HEK293 (cell line): ENCODE measurements at regions not wholly inside any gene's neighbourhood (a gene's known extent, or its start where the extent isn't known, plus 50 kb on each side); places are given as distances from the start of the nearest gene placed in this dataset.

Experiments used
- CTCF ChIA-PET: fragments of 350-600 bp; formaldehyde crosslinking; extraction: SDS; loops from one replicate; lab custom pipeline; 2021; ENCODE audit warnings: antibody characterized with exemption; lab: Yijun Ruan, JAX
- POLR2A ChIA-PET: fragments of 300-600 bp; formaldehyde crosslinking; extraction: SDS; loops from one replicate; lab custom pipeline; 2020; ENCODE audit warnings: antibody characterized with exemption, inconsistent platforms; lab: Yijun Ruan, JAX
- H3K27ac ChIP-seq: fragments of 200-500 bp; sonication (Bioruptor generic); 2 replicates; pipeline ENCODE4 v1.5.1; 2014; ENCODE audit warnings: low read depth, low read length, control low read depth, inconsistent platforms; ENCODE audit errors: extremely low read depth
- H3K36me3 ChIP-seq, 2 experiments: fragments of 200-500 bp in 1 of 2; sonication (Bioruptor generic) in 1 of 2; 1 replicate in 1 of 2; 2 replicates in 1 of 2; pipeline ENCODE4 v1.5.1; 2014 to 2017; ENCODE audit warnings: inconsistent platforms in 2 of 2, low read length in 2 of 2; ENCODE audit not compliant: control insufficient read depth in 2 of 2, insufficient read depth in 1 of 2
- H3K4me1 ChIP-seq: fragments of 200-500 bp; sonication (Bioruptor generic); 2 replicates; pipeline ENCODE4 v1.5.1; 2014; ENCODE audit warnings: mild to moderate bottlenecking, low read length, inconsistent platforms; ENCODE audit not compliant: control insufficient read depth, insufficient read depth
- H3K4me3 ChIP-seq: 2 replicates; pipeline ENCODE4 v1.5.1; 2011; ENCODE audit warnings: low read depth, mild to moderate bottlenecking, control low read depth, low read length, moderate library complexity
- H3K9me3 ChIP-seq: fragments of 200-500 bp; sonication (Bioruptor generic); 2 replicates; pipeline ENCODE4 v1.5.1; 2014; ENCODE audit warnings: low read depth, low read length, inconsistent platforms; ENCODE audit not compliant: control insufficient read depth, insufficient read depth
- EGR2 ChIP-seq: fragments of 450-650 bp; formaldehyde crosslinking; IDR thresholded peaks from 2 replicates; pipeline ENCODE4 v1.5.1; 2016; ENCODE audit warnings: low read depth, missing biosample characterization, missing genetic modification characterization
- ELK4 ChIP-seq: IDR thresholded peaks from 2 replicates; pipeline ENCODE4 v1.6.1; 2011; ENCODE audit warnings: mild to moderate bottlenecking, low read depth, low read length, borderline replicate concordance
- HOXA7 ChIP-seq: sonication (generic); formaldehyde crosslinking; IDR thresholded peaks from 2 replicates; pipeline ENCODE4 v1.8.1; 2022; ENCODE audit warnings: missing genetic modification reagents, borderline replicate concordance
- IKZF3 ChIP-seq: fragments of 450-650 bp; IDR thresholded peaks from 2 replicates; pipeline ENCODE4 v1.5.0; 2018; ENCODE audit warnings: missing biosample characterization, mild to moderate bottlenecking, missing genetic modification characterization, moderate library complexity
- KLF1 ChIP-seq: fragments of 450-650 bp; formaldehyde crosslinking; IDR thresholded peaks from 2 replicates; pipeline ENCODE4 v1.5.1; 2016; ENCODE audit warnings: missing biosample characterization, missing genetic modification characterization
- KLF17 ChIP-seq: fragments of 450-650 bp; formaldehyde crosslinking; IDR thresholded peaks from 2 replicates; pipeline ENCODE4 v1.5.1; 2016; ENCODE audit warnings: missing biosample characterization, missing genetic modification characterization
- KLF7 ChIP-seq: fragments of 450-650 bp; formaldehyde crosslinking; IDR thresholded peaks from 2 replicates; pipeline ENCODE4 v1.5.1; 2016; ENCODE audit warnings: missing biosample characterization, missing genetic modification characterization, borderline replicate concordance
- KLF8 ChIP-seq: fragments of 450-650 bp; formaldehyde crosslinking; IDR thresholded peaks from 2 replicates; pipeline ENCODE4 v1.5.1; 2016; ENCODE audit warnings: missing biosample characterization, missing genetic modification characterization
- OVOL3 ChIP-seq: fragments of 450-650 bp; formaldehyde crosslinking; IDR thresholded peaks from 2 replicates; pipeline ENCODE4 v1.5.1; 2016; ENCODE audit warnings: missing biosample characterization, missing genetic modification characterization
- PRDM2 ChIP-seq: fragments of 450-650 bp; formaldehyde crosslinking; IDR thresholded peaks from 2 replicates; pipeline ENCODE4 v1.5.1; 2016; ENCODE audit warnings: missing biosample characterization, missing genetic modification characterization, borderline replicate concordance
- TRIM28 ChIP-seq: IDR thresholded peaks from 2 replicates; pipeline ENCODE4 v1.6.1; 2011; ENCODE audit warnings: low read length, control low read depth, borderline replicate concordance
- ZBTB10 ChIP-seq: fragments of 450-650 bp; formaldehyde crosslinking; IDR thresholded peaks from 2 replicates; pipeline ENCODE4 v1.5.1; 2016; ENCODE audit warnings: missing biosample characterization, missing genetic modification characterization
- ZFP41 ChIP-seq: fragments of 450-650 bp; formaldehyde crosslinking; IDR thresholded peaks from 2 replicates; pipeline ENCODE4 v1.5.1; 2016; ENCODE audit warnings: missing biosample characterization, missing genetic modification characterization, borderline replicate concordance
- ZNF112 ChIP-seq: fragments of 450-650 bp; formaldehyde crosslinking; IDR thresholded peaks from 2 replicates; pipeline ENCODE4 v1.5.0; 2017; ENCODE audit warnings: missing biosample characterization, missing genetic modification characterization
- ZNF23 ChIP-seq: fragments of 450-650 bp; formaldehyde crosslinking; IDR thresholded peaks from 2 replicates; pipeline ENCODE4 v1.5.1; 2016; ENCODE audit warnings: missing biosample characterization, missing genetic modification characterization, borderline replicate concordance
- ZNF335 ChIP-seq: fragments of 450-650 bp; formaldehyde crosslinking; conservative IDR thresholded peaks from 2 replicates; pipeline ENCODE4 v1.5.1; 2016; ENCODE audit warnings: missing biosample characterization, missing genetic modification characterization
- ZNF404 ChIP-seq: fragments of 450-650 bp; formaldehyde crosslinking; IDR thresholded peaks from 2 replicates; pipeline ENCODE4 v1.5.1; 2017; ENCODE audit warnings: missing biosample characterization, missing genetic modification characterization
- ZNF521 ChIP-seq: fragments of 450-650 bp; formaldehyde crosslinking; IDR thresholded peaks from 2 replicates; pipeline ENCODE4 v1.5.1; 2017; ENCODE audit warnings: missing biosample characterization, mild to moderate bottlenecking, missing genetic modification characterization
- ZNF529 ChIP-seq: fragments of 450-650 bp; formaldehyde crosslinking; IDR thresholded peaks from 2 replicates; pipeline ENCODE4 v1.5.1; 2017; ENCODE audit warnings: missing genetic modification characterization, missing biosample characterization; ENCODE audit not compliant: insufficient replicate concordance
- ZNF530 ChIP-seq: fragments of 450-650 bp; formaldehyde crosslinking; IDR thresholded peaks from 2 replicates; pipeline ENCODE4 v1.5.1; 2016; ENCODE audit warnings: low read depth, missing biosample characterization, missing genetic modification characterization
- ZNF558 ChIP-seq: fragments of 450-650 bp; formaldehyde crosslinking; IDR thresholded peaks from 2 replicates; pipeline ENCODE4 v1.5.1; 2016; ENCODE audit warnings: missing biosample characterization, missing genetic modification characterization
- ZNF660 ChIP-seq: fragments of 450-650 bp; IDR thresholded peaks from 2 replicates; pipeline ENCODE4 v1.5.1; 2018; ENCODE audit warnings: missing biosample characterization, mild to moderate bottlenecking, missing genetic modification characterization
- ZNF792 ChIP-seq: fragments of 450-650 bp; formaldehyde crosslinking; IDR thresholded peaks from 2 replicates; pipeline ENCODE4 v1.5.1; 2016; ENCODE audit warnings: missing biosample characterization, missing genetic modification characterization
- ZNF830 ChIP-seq: fragments of 450-650 bp; IDR thresholded peaks from 2 replicates; pipeline ENCODE4 v1.5.0; 2018; ENCODE audit warnings: missing biosample characterization, missing genetic modification characterization, low read depth, mild to moderate bottlenecking, moderate library complexity

- TF ChIP-seq ELK4, result no peak
- no peak for TF ChIP-seq EGR2
- peak; percentile 36; the same call in 1 of the 2 replicates for TF ChIP-seq TRIM28
- no peak for TF ChIP-seq ZNF112 (tag by site-specific recombination)
- no peak for TF ChIP-seq KLF1
- TF ChIP-seq IKZF3, result no peak
- no peak for TF ChIP-seq ZNF558 (tag by site-specific recombination)
- TF ChIP-seq ZNF529 (tag by site-specific recombination), result no peak
- TF ChIP-seq KLF8, result no peak
- no peak for TF ChIP-seq PRDM2 (tag by site-specific recombination)
These were observed 242.4 kb downstream of the ALDH8A1 start (continued) for GRCh38 chr6:134707342-134708031.

- H3K4me1 ChIP-seq, result peaks cover 6% of the 10 kb centered on the region; the same call in 1 of the 2 replicates
- H3K27ac ChIP-seq, result no peak overlapping the region
- no peaks in the 10 kb centered on the region for H3K9me3 ChIP-seq
- H3K36me3 ChIP-seq, result no peaks in the 10 kb centered on the region
- H3K4me3 ChIP-seq, result no peak overlapping the region
- ChIA-PET CTCF (interaction anchor here (1.0 to 2.3 kb wide), 5 partner anchors 65 to 610 kb away, joined by 3 to 8 read pairs (median 4); no protein-coding TSS in a partner anchor), POLR2A (no interaction called here)
- TF ChIP-seq ZNF521 (tag by site-specific recombination), result no peak
- no peak for TF ChIP-seq HOXA7 (CRISPR knock-in tag)
- TF ChIP-seq KLF7 (tag by site-specific recombination), result no peak
- no peak for TF ChIP-seq OVOL3 (tag by site-specific recombination)
- TF ChIP-seq ZFP41 (tag by site-specific recombination), result no peak
- no peak for TF ChIP-seq ZNF660 (tag by site-specific recombination)
- TF ChIP-seq ZBTB10 (tag by site-specific recombination), result no peak
- TF ChIP-seq ZNF335 (tag by site-specific recombination), result no peak
- no peak for TF ChIP-seq ZNF404 (tag by site-specific recombination)
- no peak for TF ChIP-seq ZNF23 (tag by site-specific recombination)
- TF ChIP-seq ZNF830, result no peak
- TF ChIP-seq KLF17, result no peak
- no peak for TF ChIP-seq ZNF530
- TF ChIP-seq ZNF792 (tag by site-specific recombination), result no peak
These were observed 243.1 kb downstream of the ALDH8A1 start for GRCh38 chr6:134706806-134707205.
